Prostate gland (tissue), 2 donors: ENCODE measurements at regions not wholly inside any gene's neighbourhood (a gene's known extent, or its start where the extent isn't known, plus 50 kb on each side); places are given as distances from the start of the nearest gene placed in this dataset.

ENCODE experiments used
- POLR2A ChIP-seq: fragments of 450-650 bp; IDR thresholded peaks from one replicate; pipeline ENCODE4 v1.6.1; 2016; ENCODE audit warnings: antibody characterized with exemption, mild to moderate bottlenecking
- POLR2AphosphoS5 ChIP-seq: sonication (generic); formaldehyde crosslinking; IDR thresholded peaks from one replicate; pipeline ENCODE4 v1.6.1; 2017; ENCODE audit warnings: antibody characterized with exemption
- TF ChIP-seq, protein P1 (sequence below), 4 experiments: fragments of 200-600 bp in 2 of 4; fragments of 450-650 bp in 2 of 4; sonication (generic) in 2 of 4; IDR thresholded peaks; 1 replicate in 3 of 4; 2 replicates in 1 of 4; pipeline ENCODE4 v1.5.1; 2016 to 2019; ENCODE audit warnings: antibody characterized with exemption in 4 of 4, mild to moderate bottlenecking in 2 of 4, moderate library complexity in 2 of 4

DNA sequence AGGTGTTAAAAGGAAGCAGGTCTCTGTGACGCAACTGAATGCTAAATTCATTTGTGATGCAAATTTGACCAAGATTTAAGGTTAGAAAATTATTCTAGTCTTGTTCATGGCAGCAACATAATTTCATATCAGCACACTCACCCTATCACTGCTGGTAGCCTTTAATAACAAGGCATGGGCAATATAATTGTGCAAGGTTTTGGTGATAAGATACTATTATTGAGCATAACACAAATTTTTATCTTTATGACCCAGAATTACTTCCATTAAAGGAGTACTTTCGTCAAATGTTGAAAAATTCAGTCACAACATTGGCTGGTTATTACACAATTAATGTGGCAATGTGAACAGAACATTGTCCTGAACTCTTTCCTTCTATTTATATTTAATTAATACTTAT, 96.0 kb upstream of the PAM start:
- TF ChIP-seq, protein P1, sequence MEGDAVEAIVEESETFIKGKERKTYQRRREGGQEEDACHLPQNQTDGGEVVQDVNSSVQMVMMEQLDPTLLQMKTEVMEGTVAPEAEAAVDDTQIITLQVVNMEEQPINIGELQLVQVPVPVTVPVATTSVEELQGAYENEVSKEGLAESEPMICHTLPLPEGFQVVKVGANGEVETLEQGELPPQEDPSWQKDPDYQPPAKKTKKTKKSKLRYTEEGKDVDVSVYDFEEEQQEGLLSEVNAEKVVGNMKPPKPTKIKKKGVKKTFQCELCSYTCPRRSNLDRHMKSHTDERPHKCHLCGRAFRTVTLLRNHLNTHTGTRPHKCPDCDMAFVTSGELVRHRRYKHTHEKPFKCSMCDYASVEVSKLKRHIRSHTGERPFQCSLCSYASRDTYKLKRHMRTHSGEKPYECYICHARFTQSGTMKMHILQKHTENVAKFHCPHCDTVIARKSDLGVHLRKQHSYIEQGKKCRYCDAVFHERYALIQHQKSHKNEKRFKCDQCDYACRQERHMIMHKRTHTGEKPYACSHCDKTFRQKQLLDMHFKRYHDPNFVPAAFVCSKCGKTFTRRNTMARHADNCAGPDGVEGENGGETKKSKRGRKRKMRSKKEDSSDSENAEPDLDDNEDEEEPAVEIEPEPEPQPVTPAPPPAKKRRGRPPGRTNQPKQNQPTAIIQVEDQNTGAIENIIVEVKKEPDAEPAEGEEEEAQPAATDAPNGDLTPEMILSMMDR (IDR thresholded peaks at IDR 0.05) = no peak
- no peak for TF ChIP-seq POLR2AphosphoS5
- TF ChIP-seq POLR2A = no peak
